Hepatocyte (in vitro differentiated cells): ENCODE measurements at regions not wholly inside any gene's neighbourhood (a gene's known extent, or its start where the extent isn't known, plus 50 kb on each side); places are given as distances from the start of the nearest gene placed in this dataset.

Experiments used
- DNase-seq: peaks from one replicate; pipeline ENCODE4 v3.0.0-alpha.2; 2016; ENCODE audit warnings: low spot score
- H2AFZ ChIP-seq: fragments of 200-600 bp; sonication (generic); 2 replicates; pipeline ENCODE4 v1.6.0; 2016; ENCODE audit warnings: antibody characterized with exemption, mild to moderate bottlenecking
- H3K27ac ChIP-seq: fragments of 200-600 bp; sonication (generic); 2 replicates; pipeline ENCODE4 v1.5.1; 2016; ENCODE audit warnings: mild to moderate bottlenecking
- H3K27me3 ChIP-seq: fragments of 200-600 bp; sonication (generic); 2 replicates; pipeline ENCODE4 v1.6.1; 2016
- H3K36me3 ChIP-seq: fragments of 200-600 bp; sonication (generic); replicated peaks from 2 replicates; pipeline ENCODE4 v1.5.1; 2016; ENCODE audit warnings: low read depth; ENCODE audit not compliant: insufficient read depth
- H3K4me1 ChIP-seq: fragments of 200-600 bp; sonication (generic); 2 replicates; pipeline ENCODE4 v1.5.1; 2016; ENCODE audit warnings: mild to moderate bottlenecking, moderate library complexity; ENCODE audit not compliant: insufficient read depth
- H3K4me2 ChIP-seq: fragments of 200-600 bp; sonication (generic); 2 replicates; pipeline ENCODE4 v1.6.0; 2016
- H3K4me3 ChIP-seq: fragments of 200-600 bp; sonication (generic); 2 replicates; pipeline ENCODE4 v1.5.1; 2016; ENCODE audit warnings: mild to moderate bottlenecking
- H3K79me2 ChIP-seq: fragments of 200-600 bp; sonication (generic); 2 replicates; pipeline ENCODE4 v1.6.0; 2017; ENCODE audit warnings: mild to moderate bottlenecking
- H3K9me2 ChIP-seq: fragments of 200-600 bp; sonication (generic); replicated peaks from 2 replicates; pipeline ENCODE4 v1.6.0; 2017; ENCODE audit warnings: mild to moderate bottlenecking; ENCODE audit not compliant: insufficient read depth
- H3K9me3 ChIP-seq: fragments of 200-600 bp; sonication (generic); 2 replicates; pipeline ENCODE4 v1.5.1; 2016; ENCODE audit warnings: low read depth, mild to moderate bottlenecking
- H4K20me1 ChIP-seq: fragments of 200-600 bp; sonication (generic); 2 replicates; pipeline ENCODE4 v1.6.0; 2016; ENCODE audit warnings: mild to moderate bottlenecking; ENCODE audit not compliant: insufficient read depth, poor library complexity, severe bottlenecking
- EZH2 ChIP-seq: fragments of 200-600 bp; sonication (generic); IDR thresholded peaks from 2 replicates; pipeline ENCODE4 v1.6.1; 2016; ENCODE audit warnings: antibody characterized with exemption, mild to moderate bottlenecking, borderline replicate concordance
- EZH2phosphoT487 ChIP-seq: fragments of 200-600 bp; sonication (generic); IDR thresholded peaks from one replicate; pipeline ENCODE4 v1.6.1; 2018; ENCODE audit warnings: antibody characterized with exemption, mild to moderate bottlenecking, low read depth, moderate library complexity; ENCODE audit not compliant: unreplicated experiment, severe bottlenecking
- WGBS: methylation state at CpG from one replicate; pipeline ENCODE4 v1.1.6; 2016; ENCODE audit warnings: low lambda C conversion rate; ENCODE audit errors: missing lambda C conversion rate; 5-methylcytosine and 5-hydroxymethylcytosine counted together
- TF ChIP-seq, protein P1 (sequence below): fragments of 200-600 bp; sonication (generic); IDR thresholded peaks from 2 replicates; pipeline ENCODE4 v1.5.1; 2016; ENCODE audit warnings: antibody characterized with exemption, mild to moderate bottlenecking; ENCODE audit not compliant: poor library complexity

DNA sequence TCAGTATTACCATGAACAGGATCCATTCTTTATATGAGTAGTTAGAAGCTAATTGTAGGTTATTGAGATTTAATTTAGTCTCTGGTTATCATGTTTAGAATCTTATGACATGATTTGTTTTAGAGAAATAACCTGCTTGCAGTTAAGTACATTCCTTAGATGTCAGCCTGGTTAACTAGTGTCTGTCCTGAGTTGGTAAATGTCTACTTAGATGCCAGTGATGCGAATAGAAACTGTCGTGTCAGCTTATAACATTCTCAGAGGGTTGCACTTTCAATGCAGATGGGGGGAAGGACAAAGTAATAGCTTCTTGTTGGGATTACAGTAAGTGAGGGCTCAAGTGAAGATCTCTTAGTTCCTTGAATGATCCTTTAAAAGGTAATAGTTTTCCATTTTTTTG, 227.8 kb upstream of the SPRY1 start:
- H3K4me3 ChIP-seq, result no peak overlapping the region
- WGBS, result 68% methylated on average over 2 of the region's 2 CpGs
- H3K79me2 ChIP-seq, result no peaks in the 10 kb centered on the region
- no peaks in the 10 kb centered on the region for H4K20me1 ChIP-seq
- no peaks in the 10 kb centered on the region for H3K36me3 ChIP-seq
- H3K4me2 ChIP-seq, result no peak overlapping the region
- no peaks in the 10 kb centered on the region for H3K27me3 ChIP-seq
- no peaks in the 10 kb centered on the region for H3K9me3 ChIP-seq
- no peak for DNase-seq
- no peak overlapping the region for H3K27ac ChIP-seq
- TF ChIP-seq, protein P1, sequence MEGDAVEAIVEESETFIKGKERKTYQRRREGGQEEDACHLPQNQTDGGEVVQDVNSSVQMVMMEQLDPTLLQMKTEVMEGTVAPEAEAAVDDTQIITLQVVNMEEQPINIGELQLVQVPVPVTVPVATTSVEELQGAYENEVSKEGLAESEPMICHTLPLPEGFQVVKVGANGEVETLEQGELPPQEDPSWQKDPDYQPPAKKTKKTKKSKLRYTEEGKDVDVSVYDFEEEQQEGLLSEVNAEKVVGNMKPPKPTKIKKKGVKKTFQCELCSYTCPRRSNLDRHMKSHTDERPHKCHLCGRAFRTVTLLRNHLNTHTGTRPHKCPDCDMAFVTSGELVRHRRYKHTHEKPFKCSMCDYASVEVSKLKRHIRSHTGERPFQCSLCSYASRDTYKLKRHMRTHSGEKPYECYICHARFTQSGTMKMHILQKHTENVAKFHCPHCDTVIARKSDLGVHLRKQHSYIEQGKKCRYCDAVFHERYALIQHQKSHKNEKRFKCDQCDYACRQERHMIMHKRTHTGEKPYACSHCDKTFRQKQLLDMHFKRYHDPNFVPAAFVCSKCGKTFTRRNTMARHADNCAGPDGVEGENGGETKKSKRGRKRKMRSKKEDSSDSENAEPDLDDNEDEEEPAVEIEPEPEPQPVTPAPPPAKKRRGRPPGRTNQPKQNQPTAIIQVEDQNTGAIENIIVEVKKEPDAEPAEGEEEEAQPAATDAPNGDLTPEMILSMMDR, result no peak
- H3K4me1 ChIP-seq, result no peaks in the 10 kb centered on the region
- no peaks in the 10 kb centered on the region for H3K9me2 ChIP-seq
- no peak overlapping the region for H2AFZ ChIP-seq

DNA sequence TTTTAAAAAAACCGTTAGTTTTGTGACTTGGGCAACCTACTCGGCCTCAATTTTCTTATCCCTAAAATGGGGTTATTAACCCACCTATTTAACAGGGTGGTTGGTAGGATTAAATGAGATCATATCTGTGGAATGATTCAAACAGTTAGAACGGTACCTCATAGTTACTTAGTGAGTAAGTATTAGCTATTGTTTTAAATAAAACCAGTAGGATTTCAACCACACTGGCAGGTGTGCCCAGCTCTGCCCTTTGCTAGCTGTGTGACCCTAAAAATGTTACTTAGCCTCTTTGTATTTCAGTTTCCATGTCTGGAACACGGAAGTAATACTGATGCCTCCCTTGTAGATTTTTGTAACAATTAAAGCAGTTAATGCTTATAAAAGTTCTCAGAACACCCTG, 225.8 kb upstream of the SPRY1 start:
- Histone ChIP-seq H3K79me2 (no peaks in the 10 kb centered on the region), H4K20me1 (no peaks in the 10 kb centered on the region), H3K9me2 (no peaks in the 10 kb centered on the region), H3K27ac (no peak overlapping the region), H3K27me3 (no peaks in the 10 kb centered on the region), H2AFZ (no peak overlapping the region), H3K4me2 (no peak overlapping the region), H3K4me3 (no peak overlapping the region), H3K36me3 (no peaks in the 10 kb centered on the region), H3K9me3 (no peaks in the 10 kb centered on the region), H3K4me1 (no peaks in the 10 kb centered on the region)
- 91% methylated on average over 4 of the region's 4 CpGs for WGBS
- DNase-seq, result no peak
- TF ChIP-seq, protein P1, result no peak
- TF ChIP-seq EZH2phosphoT487 (no peak), EZH2 (no peak)

DNA sequence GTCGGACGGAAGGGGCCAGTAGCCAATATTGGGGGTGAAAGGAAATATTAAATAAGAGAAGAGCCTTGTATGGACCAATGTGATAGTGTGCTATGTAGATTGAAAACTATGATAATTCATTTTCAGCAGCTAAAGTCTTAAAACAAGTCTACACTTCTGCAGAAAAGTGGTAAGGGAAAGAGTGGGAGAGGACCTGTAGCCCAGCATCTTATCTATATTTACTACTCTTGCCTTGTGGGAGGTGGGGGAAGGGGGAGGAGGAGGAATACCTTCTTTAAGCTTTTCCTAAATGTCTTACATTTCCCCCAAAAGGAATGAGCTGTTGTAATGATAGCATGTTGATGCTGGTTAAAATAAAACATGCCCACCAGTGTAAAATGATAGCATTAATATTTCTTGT, 220.0 kb upstream of the SPRY1 start:
- DNase-seq, result no peak
- no peaks in the 10 kb centered on the region for H3K27me3 ChIP-seq
- H2AFZ ChIP-seq, result no peak overlapping the region
- no peaks in the 10 kb centered on the region for H3K79me2 ChIP-seq
- no peak overlapping the region for H3K4me3 ChIP-seq
- no peaks in the 10 kb centered on the region for H4K20me1 ChIP-seq
- no peaks in the 10 kb centered on the region for H3K36me3 ChIP-seq
- H3K9me3 ChIP-seq, result no peaks in the 10 kb centered on the region
- WGBS, result 80% methylated on average over 2 of the region's 2 CpGs
- H3K4me1 ChIP-seq, result no peaks in the 10 kb centered on the region
- no peak overlapping the region for H3K27ac ChIP-seq
- no peak overlapping the region for H3K4me2 ChIP-seq
- no peak for TF ChIP-seq EZH2
- TF ChIP-seq EZH2phosphoT487, result no peak
- TF ChIP-seq, protein P1, result no peak
- H3K9me2 ChIP-seq, result no peaks in the 10 kb centered on the region

DNA sequence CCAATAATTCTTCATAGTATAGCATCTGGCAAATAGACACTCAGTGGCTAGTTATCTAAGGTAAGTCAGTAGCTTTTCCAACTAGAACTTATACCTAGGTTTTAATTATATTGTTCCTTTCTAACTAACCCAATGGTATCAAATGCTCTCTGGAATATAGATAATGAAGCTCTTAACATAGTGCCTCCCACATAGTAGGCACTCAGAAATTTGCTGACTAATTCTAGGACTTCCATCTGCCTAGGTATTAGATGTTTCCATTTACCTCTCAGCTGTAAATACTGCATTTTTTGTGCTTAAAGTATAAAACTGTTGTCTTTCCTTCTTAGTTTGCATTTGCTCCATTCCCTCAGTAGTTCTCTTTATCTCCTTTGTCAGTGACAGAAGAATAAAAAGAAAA, 214.3 kb upstream of the SPRY1 start:
- Histone ChIP-seq H3K9me2 (no peaks in the 10 kb centered on the region), H3K9me3 (no peaks in the 10 kb centered on the region), H3K27ac (no peak overlapping the region), H3K4me1 (no peaks in the 10 kb centered on the region), H3K79me2 (no peaks in the 10 kb centered on the region), H3K4me3 (no peak overlapping the region), H2AFZ (no peak overlapping the region), H3K27me3 (no peaks in the 10 kb centered on the region), H4K20me1 (no peaks in the 10 kb centered on the region), H3K4me2 (no peak overlapping the region), H3K36me3 (no peaks in the 10 kb centered on the region)
- no peak for DNase-seq
- TF ChIP-seq, protein P1, result no peak
- TF ChIP-seq EZH2, result no peak
- no peak for TF ChIP-seq EZH2phosphoT487
